ENCODE measurements at regions not wholly inside any gene's neighbourhood (a gene's known extent, or its start where the extent isn't known, plus 50 kb on each side); places are given as distances from the start of the nearest gene placed in this dataset.
"Not testable (repeated sequence)": the region's sequence is repeated elsewhere in the genome, so short reads cannot be mapped to it uniquely, and the experiment has no call there.

- TF ChIP-seq POLR2A (IDR thresholded peaks at IDR 0.05); CTCF (IDR thresholded peaks at IDR 0.05 in 8 of 11, conservative IDR thresholded peaks at IDR 0.05 in 3 of 11); POLR2AphosphoS5 (IDR thresholded peaks at IDR 0.05): not testable (repeated sequence)
These were observed 519.0 kb downstream of the IRS2 start for GRCh38 chr13:109267400-109267799.

Measured in spleen (tissue), 7 donors.